Neutrophil (primary cell): ENCODE measurements at regions not wholly inside any gene's neighbourhood (a gene's known extent, or its start where the extent isn't known, plus 50 kb on each side); places are given as distances from the start of the nearest gene placed in this dataset.
"Not testable (repeated sequence)": the region's sequence is repeated elsewhere in the genome, so short reads cannot be mapped to it uniquely, and the experiment has no call there.

Experiments used
- H3K27ac ChIP-seq: fragments of 200-600 bp; sonication (generic); 2 replicates; pipeline ENCODE4 v1.5.1; 2016; ENCODE audit warnings: mild to moderate bottlenecking, moderate library complexity
- H3K27me3 ChIP-seq: fragments of 200-600 bp; sonication (generic); 2 replicates; pipeline ENCODE4 v1.6.0; 2016; ENCODE audit warnings: mild to moderate bottlenecking
- H3K36me3 ChIP-seq: fragments of 200-600 bp; sonication (generic); 2 replicates; pipeline ENCODE4 v1.5.1; 2017
- H3K4me1 ChIP-seq, 2 experiments: fragments of 200-600 bp in 1 of 2; sonication (generic) in 1 of 2; 1 replicate in 1 of 2; 2 replicates in 1 of 2; pipeline versions ENCODE4 v1.5.1 to v1.6.1; 2013 to 2016; ENCODE audit warnings: low read depth in 1 of 2, low read length in 1 of 2, mild to moderate bottlenecking in 1 of 2, moderate library complexity in 1 of 2; ENCODE audit not compliant: control insufficient read depth in 1 of 2, insufficient read depth in 1 of 2
- H3K4me3 ChIP-seq, 2 experiments: fragments of 200-600 bp in 1 of 2; sonication (generic) in 1 of 2; 1 replicate in 1 of 2; 2 replicates in 1 of 2; pipeline ENCODE4 v1.5.1; 2013 to 2016; ENCODE audit warnings: low read depth in 1 of 2, low read length in 1 of 2, mild to moderate bottlenecking in 1 of 2, moderate library complexity in 1 of 2
- H3K9me3 ChIP-seq: fragments of 200-600 bp; sonication (generic); 2 replicates; pipeline ENCODE4 v1.5.1; 2016
- TF ChIP-seq, protein P1 (sequence below): fragments of 200-600 bp; sonication (generic); IDR thresholded peaks from 2 replicates; pipeline ENCODE4 v1.5.1; 2016; ENCODE audit warnings: antibody characterized with exemption

DNA sequence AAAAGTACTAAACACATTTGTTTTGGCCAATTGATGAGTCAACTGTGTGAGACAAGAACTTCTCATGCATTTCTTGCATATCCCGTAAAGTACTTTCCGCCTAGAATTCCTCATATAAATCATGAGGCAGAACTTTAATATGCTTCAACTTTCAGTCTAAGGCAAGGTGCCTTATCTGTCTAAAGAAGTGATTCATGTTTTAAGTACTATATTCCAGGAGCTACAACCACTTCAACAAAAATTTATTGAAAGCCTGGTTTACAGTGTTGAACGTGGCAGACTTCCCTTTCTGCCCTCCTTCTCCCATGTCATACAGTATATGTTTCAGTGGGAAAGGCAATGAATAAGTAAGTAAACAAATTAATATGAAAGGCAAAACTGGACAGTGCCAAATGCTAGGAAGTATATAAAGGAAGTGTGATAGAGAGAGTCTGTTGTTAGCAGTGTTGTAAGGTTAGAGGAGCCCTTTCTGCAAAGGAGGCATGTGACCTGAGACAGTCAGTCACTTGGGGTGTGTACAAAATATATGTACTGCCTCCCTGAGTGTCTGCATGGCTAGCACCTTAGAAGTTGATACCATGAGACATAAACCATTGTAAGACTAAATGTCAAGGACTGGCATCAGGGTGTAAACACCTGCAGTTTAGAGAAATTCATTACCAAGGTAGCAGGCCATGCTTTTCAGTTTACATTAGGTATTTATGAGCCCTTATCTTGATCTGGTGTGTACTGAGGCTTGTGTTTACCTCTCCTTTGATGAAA, 362.2 kb downstream of the SRGAP2C start:
- H3K9me3 ChIP-seq, result no peaks in the 10 kb centered on the region
- H3K27ac ChIP-seq, result no peak overlapping the region
- no peaks in the 10 kb centered on the region for H3K27me3 ChIP-seq
- H3K4me1 ChIP-seq, result no peaks in the 10 kb centered on the region
- H3K36me3 ChIP-seq, result no peaks in the 10 kb centered on the region
- TF ChIP-seq, protein P1, sequence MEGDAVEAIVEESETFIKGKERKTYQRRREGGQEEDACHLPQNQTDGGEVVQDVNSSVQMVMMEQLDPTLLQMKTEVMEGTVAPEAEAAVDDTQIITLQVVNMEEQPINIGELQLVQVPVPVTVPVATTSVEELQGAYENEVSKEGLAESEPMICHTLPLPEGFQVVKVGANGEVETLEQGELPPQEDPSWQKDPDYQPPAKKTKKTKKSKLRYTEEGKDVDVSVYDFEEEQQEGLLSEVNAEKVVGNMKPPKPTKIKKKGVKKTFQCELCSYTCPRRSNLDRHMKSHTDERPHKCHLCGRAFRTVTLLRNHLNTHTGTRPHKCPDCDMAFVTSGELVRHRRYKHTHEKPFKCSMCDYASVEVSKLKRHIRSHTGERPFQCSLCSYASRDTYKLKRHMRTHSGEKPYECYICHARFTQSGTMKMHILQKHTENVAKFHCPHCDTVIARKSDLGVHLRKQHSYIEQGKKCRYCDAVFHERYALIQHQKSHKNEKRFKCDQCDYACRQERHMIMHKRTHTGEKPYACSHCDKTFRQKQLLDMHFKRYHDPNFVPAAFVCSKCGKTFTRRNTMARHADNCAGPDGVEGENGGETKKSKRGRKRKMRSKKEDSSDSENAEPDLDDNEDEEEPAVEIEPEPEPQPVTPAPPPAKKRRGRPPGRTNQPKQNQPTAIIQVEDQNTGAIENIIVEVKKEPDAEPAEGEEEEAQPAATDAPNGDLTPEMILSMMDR, result no peak
- H3K4me3 ChIP-seq, result no peak overlapping the region

DNA sequence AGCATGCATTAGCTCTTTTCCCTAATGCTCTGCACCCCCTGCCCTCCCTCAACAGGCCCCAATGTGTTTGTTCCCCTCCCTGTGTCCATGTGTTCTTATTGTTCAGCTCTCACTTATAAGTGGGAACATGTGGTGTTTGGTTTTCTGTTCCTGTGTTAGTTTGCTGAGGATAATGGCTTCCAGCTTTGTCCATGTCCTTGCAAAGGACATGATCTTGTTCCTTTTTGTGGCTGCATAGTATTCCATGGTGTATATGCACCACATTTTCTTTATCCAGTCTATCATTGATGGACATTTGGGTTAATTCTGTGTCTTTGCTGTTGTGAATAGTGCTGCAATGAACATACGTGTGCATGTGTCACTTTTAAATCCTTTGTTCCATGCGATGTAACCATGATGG, 363.0 kb downstream of the SRGAP2C start:
- not testable (repeated sequence) for H3K4me1 ChIP-seq, H3K36me3 ChIP-seq, H3K27me3 ChIP-seq, H3K4me3 ChIP-seq, H3K9me3 ChIP-seq, H3K27ac ChIP-seq

- not testable (repeated sequence) for H3K27me3 ChIP-seq, H3K4me3 ChIP-seq, H3K9me3 ChIP-seq, H3K4me1 ChIP-seq, H3K36me3 ChIP-seq, H3K27ac ChIP-seq
Observed at GRCh38 chr1:121550817-121551216, 366.0 kb downstream of the SRGAP2C start.

DNA sequence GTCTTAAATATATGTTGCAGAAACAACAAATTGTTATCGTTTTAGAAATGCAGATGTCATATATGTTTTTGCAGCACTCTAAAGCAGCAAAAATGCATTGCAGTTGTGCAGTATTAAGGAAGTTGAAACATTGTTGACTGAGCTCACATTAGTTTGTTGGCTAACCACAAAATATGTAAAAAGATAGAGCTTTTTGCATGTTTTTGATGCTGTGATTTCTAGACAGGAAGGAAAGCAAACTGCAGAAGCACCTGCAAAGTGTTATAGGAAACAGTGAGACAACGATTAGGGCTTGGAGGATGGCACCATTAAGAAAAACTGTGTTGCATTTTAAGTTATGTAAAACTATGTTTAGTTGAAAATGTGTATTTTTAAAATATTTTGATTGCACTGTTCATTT, 366.7 kb downstream of the SRGAP2C start:
- H3K9me3 ChIP-seq, H3K4me3 ChIP-seq, H3K27ac ChIP-seq, H3K36me3 ChIP-seq, H3K4me1 ChIP-seq, H3K27me3 ChIP-seq: not testable (repeated sequence)

- H3K9me3 ChIP-seq, H3K27me3 ChIP-seq, H3K36me3 ChIP-seq, H3K4me3 ChIP-seq, H3K27ac ChIP-seq, H3K4me1 ChIP-seq: not testable (repeated sequence)
Observed at GRCh38 chr1:121556560-121556959, 371.8 kb downstream of the SRGAP2C start.

GRCh38 chr1:121558034-121558433, 373.3 kb downstream of the SRGAP2C start:
- H3K4me1 ChIP-seq, H3K4me3 ChIP-seq, H3K9me3 ChIP-seq, H3K27me3 ChIP-seq, H3K36me3 ChIP-seq, H3K27ac ChIP-seq: not testable (repeated sequence)

GRCh38 chr1:121558514-121558913, 373.7 kb downstream of the SRGAP2C start:
- H3K36me3 ChIP-seq, result no peaks in the 10 kb centered on the region
- H3K27ac ChIP-seq, result no peak overlapping the region
- peaks cover 5% of the 10 kb centered on the region for H3K27me3 ChIP-seq
- TF ChIP-seq, protein P1, result no peak
- no peaks in the 10 kb centered on the region for H3K9me3 ChIP-seq
- no peaks in the 10 kb centered on the region for H3K4me1 ChIP-seq
- no peak overlapping the region for H3K4me3 ChIP-seq

DNA sequence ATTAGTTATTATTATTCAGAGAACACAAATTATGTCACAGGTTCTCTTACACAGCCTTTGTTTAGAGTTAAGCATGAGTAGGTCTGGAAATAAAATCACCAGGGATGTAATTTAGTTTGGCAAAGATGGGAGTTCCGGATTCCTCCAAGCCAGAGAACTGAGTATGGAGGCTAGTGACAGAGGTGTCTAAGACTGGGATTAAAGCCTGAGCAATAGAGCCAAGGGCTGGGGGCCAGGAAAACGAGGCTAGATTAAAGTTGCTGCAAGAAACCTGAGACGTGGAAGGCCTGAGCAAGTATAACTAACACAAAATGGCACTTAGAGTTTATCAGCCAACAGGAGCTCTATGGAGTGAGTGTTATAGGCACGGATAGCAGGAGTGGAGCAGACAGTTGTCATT, 381.6 kb downstream of the SRGAP2C start:
- Histone ChIP-seq H3K4me3 (no peak overlapping the region), H3K27me3 (peaks cover 5% of the 10 kb centered on the region), H3K27ac (no peak overlapping the region), H3K4me1 (no peaks in the 10 kb centered on the region), H3K36me3 (no peaks in the 10 kb centered on the region), H3K9me3 (no peaks in the 10 kb centered on the region)
- TF ChIP-seq, protein P1, result no peak
